ENCODE measurements at regions not wholly inside any gene's neighbourhood (a gene's known extent, or its start where the extent isn't known, plus 50 kb on each side); places are given as distances from the start of the nearest gene placed in this dataset.

- H3K4me3 ChIP-seq (ENCODE audit: low read depth, low read length), result no peak overlapping the region
- TF ChIP-seq CTCF (IDR thresholded peaks at IDR 0.05; ENCODE audit: insufficient read depth, low read depth, low read length, missing control alignments), result no peak
- no peak for DNase-seq (ENCODE audit: low read depth)
Measured at GRCh38 chr5:74162524-74162923, 478.0 kb downstream of the ENC1 start.

- no peak for TF ChIP-seq CTCF (IDR thresholded peaks at IDR 0.05; ENCODE audit: insufficient read depth, low read depth, low read length, missing control alignments)
- no peak overlapping the region for H3K4me3 ChIP-seq (ENCODE audit: low read depth, low read length)
- DNase-seq (ENCODE audit: low read depth), result no peak
Measured at GRCh38 chr5:74161170-74161569, 479.4 kb downstream of the ENC1 start.

GRCh38 chr5:74156728-74157383 lies 483.7 kb downstream of the ENC1 start:
- no peak for TF ChIP-seq CTCF (IDR thresholded peaks at IDR 0.05; ENCODE audit: insufficient read depth, low read depth, low read length, missing control alignments)
- no peak overlapping the region for H3K4me3 ChIP-seq (ENCODE audit: low read depth, low read length)
- no peak for DNase-seq (ENCODE audit: low read depth)

GRCh38 chr5:74155501-74155900 lies 485.0 kb downstream of the ENC1 start:
- no peak for DNase-seq (ENCODE audit: low read depth)
- H3K4me3 ChIP-seq (ENCODE audit: low read depth, low read length), result no peak overlapping the region
- no peak for TF ChIP-seq CTCF (IDR thresholded peaks at IDR 0.05; ENCODE audit: insufficient read depth, low read depth, low read length, missing control alignments)

- TF ChIP-seq CTCF (IDR thresholded peaks at IDR 0.05; ENCODE audit: insufficient read depth, low read depth, low read length, missing control alignments), result no peak
- no peak overlapping the region for H3K4me3 ChIP-seq (ENCODE audit: low read depth, low read length)
- DNase-seq (ENCODE audit: low read depth), result no peak
Measured at GRCh38 chr5:74154526-74154925, 486.0 kb downstream of the ENC1 start.

- H3K4me3 ChIP-seq (ENCODE audit: low read depth, low read length), result no peak overlapping the region
- no peak for DNase-seq (ENCODE audit: low read depth)
- no peak for TF ChIP-seq CTCF (IDR thresholded peaks at IDR 0.05; ENCODE audit: insufficient read depth, low read depth, low read length, missing control alignments)
Measured at GRCh38 chr5:74153255-74153790, 487.2 kb downstream of the ENC1 start.
